Endothelial cell of umbilical vein (primary cell): ENCODE measurements at regions not wholly inside any gene's neighbourhood (a gene's known extent, or its start where the extent isn't known, plus 50 kb on each side); places are given as distances from the start of the nearest gene placed in this dataset.

Experiments
- BruUV-seq: library from RNA; stranded (reverse); fragments of 400-500 nt; replicated peaks from 2 replicates; lab custom pipeline; 2021; lab: Mats Ljungman, UMichigan
- CTCF ChIA-PET: fragments of 300-600, 350-600 bp; sonication (Branson Sonifier 250); formaldehyde crosslinking; loops from one replicate; lab custom pipeline; 2021; ENCODE audit warnings: antibody characterized with exemption, inconsistent platforms; lab: Charles Lee
- POLR2A ChIA-PET: fragments of 300-600, 350-600 bp; sonication (Branson Sonifier 250); formaldehyde crosslinking; loops from one replicate; lab custom pipeline; 2021; ENCODE audit warnings: antibody characterized with exemption, inconsistent platforms; lab: Charles Lee
- DNase-seq: peaks from one replicate; pipeline ENCODE4 v3.0.0-alpha.2; 2011; ENCODE audit warnings: low read depth, low spot score
- FAIRE-seq: peaks from 2 replicates; lab custom pipeline; 2011; peaks lifted over from hg19 to GRCh38; lab: Jason Lieb, UNC
- H2AFZ ChIP-seq: 2 replicates; pipeline ENCODE4 v1.6.0; 2012; ENCODE audit warnings: low read depth, low read length, control low read depth, inconsistent platforms
- H3K27ac ChIP-seq: 2 replicates; pipeline ENCODE4 v1.5.1; 2011; ENCODE audit warnings: low read depth, mild to moderate bottlenecking, control low read depth, low read length, moderate library complexity; ENCODE audit not compliant: insufficient read depth
- H3K27me3 ChIP-seq, 2 experiments: 2 replicates each; pipeline versions ENCODE4 v1.6.0 to v1.6.1; 2011; ENCODE audit warnings: low read length in 2 of 2, mixed read lengths in 1 of 2; ENCODE audit not compliant: control insufficient read depth in 2 of 2, insufficient read depth in 2 of 2
- H3K36me3 ChIP-seq, 2 experiments: 2 replicates in 1 of 2; 3 replicates in 1 of 2; pipeline ENCODE4 v1.5.1; 2011; ENCODE audit warnings: low read length in 2 of 2, mild to moderate bottlenecking in 1 of 2, moderate library complexity in 1 of 2; ENCODE audit not compliant: control insufficient read depth in 2 of 2, insufficient read depth in 2 of 2; ENCODE audit errors: extremely low read depth in 1 of 2
- H3K4me1 ChIP-seq: 3 replicates; pipeline ENCODE4 v1.5.1; 2011; ENCODE audit warnings: mild to moderate bottlenecking, low read length; ENCODE audit not compliant: control insufficient read depth, insufficient read depth; ENCODE audit errors: extremely low read depth
- H3K4me2 ChIP-seq: 2 replicates; pipeline ENCODE4 v1.6.1; 2011; ENCODE audit warnings: low read length, control low read depth, mixed read lengths; ENCODE audit not compliant: insufficient read depth
- H3K4me3 ChIP-seq, 3 experiments: fragments of 200-600 bp in 1 of 3; sonication (generic), shearing (Covaris generic) in 1 of 3; replicated peaks in 1 of 3; 2 replicates each; pipeline ENCODE4 v1.5.1; 2011 to 2016; ENCODE audit warnings: control low read depth in 3 of 3, low read length in 3 of 3, mild to moderate bottlenecking in 2 of 3, inconsistent platforms in 1 of 3, low read depth in 1 of 3, moderate library complexity in 1 of 3; ENCODE audit not compliant: insufficient read depth in 1 of 3
- H3K79me2 ChIP-seq: 2 replicates; pipeline ENCODE4 v1.6.0; 2012; ENCODE audit warnings: low read length, inconsistent platforms; ENCODE audit not compliant: control insufficient read depth, insufficient read depth
- H3K9ac ChIP-seq: replicated peaks from 2 replicates; pipeline ENCODE3; 2011; ENCODE audit warnings: low read length, control low read depth; ENCODE audit not compliant: insufficient read depth; ENCODE audit errors: extremely low read depth
- H3K9me1 ChIP-seq: replicated peaks from 3 replicates; pipeline ENCODE4 v1.6.0; 2011; ENCODE audit warnings: mild to moderate bottlenecking, low read length; ENCODE audit not compliant: control insufficient read depth, insufficient read depth; ENCODE audit errors: extremely low read depth
- H3K9me3 ChIP-seq: replicated peaks from 2 replicates; pipeline ENCODE4 v1.5.1; 2012; ENCODE audit warnings: low read length, inconsistent platforms; ENCODE audit not compliant: control insufficient read depth, insufficient read depth
- H4K20me1 ChIP-seq: replicated peaks from 2 replicates; pipeline ENCODE3; 2011; ENCODE audit warnings: mild to moderate bottlenecking, low read length; ENCODE audit not compliant: control insufficient read depth, insufficient read depth; ENCODE audit errors: extremely low read depth
- FOS ChIP-seq: IDR thresholded peaks from 2 replicates; pipeline ENCODE4 v1.6.1; 2011; ENCODE audit warnings: mild to moderate bottlenecking, low read length, moderate library complexity, borderline replicate concordance; ENCODE audit not compliant: insufficient read depth
- GATA2 ChIP-seq: IDR thresholded peaks from 2 replicates; pipeline ENCODE4 v1.7.0; 2011; ENCODE audit warnings: low read depth, mild to moderate bottlenecking, moderate library complexity, mixed read lengths, low read length; ENCODE audit not compliant: insufficient read length, insufficient read depth
- JUN ChIP-seq: IDR thresholded peaks from 2 replicates; pipeline ENCODE4 v1.6.1; 2011; ENCODE audit warnings: borderline replicate concordance, low read depth; ENCODE audit not compliant: insufficient read length, insufficient read depth
- MAX ChIP-seq: IDR thresholded peaks from 2 replicates; pipeline ENCODE4 v1.6.1; 2011; ENCODE audit not compliant: insufficient read depth, insufficient read length
- MYC ChIP-seq: IDR thresholded peaks from one replicate; pipeline ENCODE4 v1.6.1; 2011; ENCODE audit warnings: mild to moderate bottlenecking, low read depth, low read length
- POLR2A ChIP-seq: IDR thresholded peaks from 2 replicates; pipeline ENCODE4 v1.6.1; 2012; ENCODE audit warnings: low read depth, mild to moderate bottlenecking, control low read depth, low read length
- POLR2AphosphoS5 ChIP-seq: IDR thresholded peaks from 2 replicates; pipeline ENCODE4 v1.6.1; 2012; ENCODE audit warnings: low read depth, mild to moderate bottlenecking, control low read depth, low read length, moderate library complexity; ENCODE audit not compliant: insufficient read depth
- dilution Hi-C: fragments of 300-500 bp; cut with MboI; formaldehyde crosslinking; loops from one replicate; pipeline ENCODE4 v1.15.0; 2019; ENCODE audit warnings: low sequenced_read_pairs; ENCODE audit not compliant: extremely low pct_ligation_motif_present
- intact Hi-C: fragments of 100-400 bp; cut with micrococcal nuclease; formaldehyde crosslinking; loops from one replicate; pipeline ENCODE4 v1.10.0; 2022
- TF ChIP-seq, protein P1 (sequence below), 2 donors: IDR thresholded peaks; 1 replicate in 1 of 2; 2 replicates in 1 of 2; pipeline ENCODE4 v1.5.1; 2011; ENCODE audit warnings: low read length in 2 of 2, mild to moderate bottlenecking in 2 of 2, moderate library complexity in 2 of 2, control low read depth in 1 of 2, inconsistent platforms in 1 of 2, low read depth in 1 of 2; ENCODE audit not compliant: insufficient read depth in 1 of 2; ENCODE audit errors: extremely low read depth in 1 of 2

DNA sequence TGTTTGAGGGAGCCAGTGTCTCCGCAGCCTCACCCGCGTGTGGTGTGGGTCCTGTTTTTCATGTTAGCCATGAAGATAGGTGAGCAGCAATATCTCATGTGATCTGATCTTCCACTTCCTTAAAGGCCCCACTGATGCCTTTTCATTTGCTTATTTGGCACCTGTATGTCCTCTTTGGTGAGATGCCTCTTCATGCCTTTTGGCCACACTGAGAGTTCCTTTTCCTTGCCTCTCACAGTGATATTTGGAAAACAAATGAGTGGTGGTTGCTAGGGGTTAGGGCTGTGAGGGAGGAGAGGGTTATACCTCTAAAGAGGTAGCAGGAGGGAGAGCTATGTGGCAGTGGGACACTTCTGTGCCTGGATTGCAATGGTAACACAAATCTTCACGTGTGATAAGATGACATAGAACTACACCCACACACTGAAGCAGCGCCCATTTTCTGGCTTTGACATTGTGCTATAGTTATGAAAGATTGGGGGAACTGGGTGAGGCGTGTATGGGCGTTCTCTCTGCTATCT is 90.4 kb upstream of the TNS3 start:
- H3K36me3 ChIP-seq: no peaks in the 10 kb centered on the region
- no peaks in the 10 kb centered on the region for H3K79me2 ChIP-seq
- ChIA-PET POLR2A (no interaction called here), CTCF (interaction anchor here (1.1 kb wide), 1 partner anchor 406 kb away, joined by 3 read pairs; no protein-coding TSS in a partner anchor)
- H3K4me3 ChIP-seq: no peak overlapping the region
- no peak for DNase-seq
- H4K20me1 ChIP-seq: no peaks in the 10 kb centered on the region
- FAIRE-seq: no peak
- H3K9ac ChIP-seq: no peak overlapping the region
- H3K4me2 ChIP-seq: no peak overlapping the region
- no peaks in the 10 kb centered on the region for H3K9me3 ChIP-seq
- TF ChIP-seq GATA2: no peak
- no peak for TF ChIP-seq POLR2AphosphoS5
- no peak for TF ChIP-seq POLR2A
- TF ChIP-seq, protein P1, sequence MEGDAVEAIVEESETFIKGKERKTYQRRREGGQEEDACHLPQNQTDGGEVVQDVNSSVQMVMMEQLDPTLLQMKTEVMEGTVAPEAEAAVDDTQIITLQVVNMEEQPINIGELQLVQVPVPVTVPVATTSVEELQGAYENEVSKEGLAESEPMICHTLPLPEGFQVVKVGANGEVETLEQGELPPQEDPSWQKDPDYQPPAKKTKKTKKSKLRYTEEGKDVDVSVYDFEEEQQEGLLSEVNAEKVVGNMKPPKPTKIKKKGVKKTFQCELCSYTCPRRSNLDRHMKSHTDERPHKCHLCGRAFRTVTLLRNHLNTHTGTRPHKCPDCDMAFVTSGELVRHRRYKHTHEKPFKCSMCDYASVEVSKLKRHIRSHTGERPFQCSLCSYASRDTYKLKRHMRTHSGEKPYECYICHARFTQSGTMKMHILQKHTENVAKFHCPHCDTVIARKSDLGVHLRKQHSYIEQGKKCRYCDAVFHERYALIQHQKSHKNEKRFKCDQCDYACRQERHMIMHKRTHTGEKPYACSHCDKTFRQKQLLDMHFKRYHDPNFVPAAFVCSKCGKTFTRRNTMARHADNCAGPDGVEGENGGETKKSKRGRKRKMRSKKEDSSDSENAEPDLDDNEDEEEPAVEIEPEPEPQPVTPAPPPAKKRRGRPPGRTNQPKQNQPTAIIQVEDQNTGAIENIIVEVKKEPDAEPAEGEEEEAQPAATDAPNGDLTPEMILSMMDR (IDR thresholded peaks at IDR 0.05; ENCODE audit: extremely low read depth in 1 of 2, insufficient read depth in 1 of 2, low read depth in 1 of 2, low read length in 2 of 2): no peak
- no peak for TF ChIP-seq FOS
- no peaks in the 10 kb centered on the region for H3K9me1 ChIP-seq
- dilution Hi-C loops: no loop called here
- H3K4me1 ChIP-seq: no peaks in the 10 kb centered on the region
- intact Hi-C loops: no loop called here
- BruUV-seq: no TSS peak
- no peak overlapping the region for H2AFZ ChIP-seq
- peaks cover 0 to 2% of the 10 kb centered on the region in 2 experiments for H3K27me3 ChIP-seq
- H3K27ac ChIP-seq: no peak overlapping the region

GRCh38 chr7:47671358-47671757 is 89.4 kb upstream of the TNS3 start:
- POLR2A ChIA-PET: no interaction called here
- dilution Hi-C loops: no loop called here
- intact Hi-C loops: no loop called here

More at GRCh38 chr7:47671358-47671757, 89.4 kb upstream of the TNS3 start:
- Histone ChIP-seq H3K27me3 (peaks cover 0 to 2% of the 10 kb centered on the region in 2 experiments), H4K20me1 (no peaks in the 10 kb centered on the region), H3K4me3 (no peak overlapping the region), H3K36me3 (no peaks in the 10 kb centered on the region), H2AFZ (no peak overlapping the region), H3K9ac (no peak overlapping the region), H3K4me2 (no peak overlapping the region), H3K4me1 (no peaks in the 10 kb centered on the region), H3K9me3 (no peaks in the 10 kb centered on the region), H3K9me1 (no peaks in the 10 kb centered on the region), H3K79me2 (no peaks in the 10 kb centered on the region), H3K27ac (no peak overlapping the region)
- DNase-seq (no peak), FAIRE-seq (no peak)
- CTCF ChIA-PET: no interaction called here
- TF ChIP-seq JUN (no peak), FOS (no peak), MYC (no peak), MAX (no peak)
- TF ChIP-seq, protein P1 (IDR thresholded peaks at IDR 0.05; ENCODE audit: extremely low read depth in 1 of 2, insufficient read depth in 1 of 2, low read depth in 1 of 2, low read length in 2 of 2): no peak
- no TSS peak for BruUV-seq
